Liver (tissue), 8 donors: ENCODE measurements at regions not wholly inside any gene's neighbourhood (a gene's known extent, or its start where the extent isn't known, plus 50 kb on each side); places are given as distances from the start of the nearest gene placed in this dataset.

Source experiments
- DNase-seq: peaks from one replicate; pipeline ENCODE4 v3.0.0-alpha.2; 2017; ENCODE audit warnings: low spot score
- H3K27ac ChIP-seq, 2 donors: one replicate each; pipeline ENCODE4 v1.7.0; 2013; ENCODE audit warnings: inconsistent platforms in 2 of 2, low read length in 2 of 2, control low read depth in 1 of 2, low read depth in 1 of 2, mild to moderate bottlenecking in 1 of 2
- H3K27me3 ChIP-seq, 4 donors: one replicate each; pipeline versions ENCODE4 v1.6.1 to v1.7.0; 2013; ENCODE audit warnings: low read length in 3 of 4, inconsistent platforms in 1 of 4, mild to moderate bottlenecking in 1 of 4, moderate library complexity in 1 of 4; ENCODE audit not compliant: control insufficient read depth in 4 of 4, insufficient read depth in 4 of 4
- H3K36me3 ChIP-seq, 4 donors: one replicate each; pipeline versions ENCODE4 v1.6.1 to v1.7.0; 2013; ENCODE audit warnings: low read length in 3 of 4, mild to moderate bottlenecking in 3 of 4, low read depth in 1 of 4, moderate library complexity in 1 of 4; ENCODE audit not compliant: control insufficient read depth in 4 of 4, insufficient read depth in 3 of 4
- H3K4me1 ChIP-seq, 4 donors: one replicate each; pipeline versions ENCODE4 v1.6.1 to v1.7.0; 2013; ENCODE audit warnings: low read length in 3 of 4, mild to moderate bottlenecking in 3 of 4, moderate library complexity in 1 of 4; ENCODE audit not compliant: control insufficient read depth in 4 of 4, insufficient read depth in 4 of 4
- H3K4me3 ChIP-seq, 3 donors: one replicate each; pipeline versions ENCODE4 v1.6.1 to v1.7.0; 2013; ENCODE audit warnings: low read length in 3 of 3, control low read depth in 1 of 3, low read depth in 1 of 3, mild to moderate bottlenecking in 1 of 3
- H3K9ac ChIP-seq, 2 donors: one replicate each; pipeline ENCODE4 v1.7.0; 2013; ENCODE audit warnings: low read length in 2 of 2, mild to moderate bottlenecking in 2 of 2, moderate library complexity in 2 of 2, control low read depth in 1 of 2, low read depth in 1 of 2
- H3K9me3 ChIP-seq, 4 donors: one replicate each; pipeline versions ENCODE4 v1.6.1 to v1.7.0; 2013; ENCODE audit warnings: low read length in 3 of 4; ENCODE audit not compliant: control insufficient read depth in 4 of 4
- CTCF ChIP-seq: fragments of 150-350 bp; IDR thresholded peaks from 2 replicates; pipeline ENCODE4 v1.5.1; 2017; ENCODE audit warnings: improper control_type of control experiment, low read depth, low read length; ENCODE audit not compliant: missing input control
- EGR1 ChIP-seq, 2 donors: IDR thresholded peaks; 2 replicates each; pipeline ENCODE4 v1.6.1; 2016 to 2018; ENCODE audit warnings: antibody characterized with exemption in 2 of 2, low read depth in 2 of 2
- FOXA1 ChIP-seq: IDR thresholded peaks from 2 replicates; pipeline ENCODE4 v1.6.1; 2016; ENCODE audit warnings: antibody characterized with exemption
- FOXA2 ChIP-seq: IDR thresholded peaks from 2 replicates; pipeline ENCODE4 v1.6.1; 2016; ENCODE audit warnings: antibody characterized with exemption
- GABPA ChIP-seq, 2 donors: IDR thresholded peaks in 1 of 2; conservative IDR thresholded peaks in 1 of 2; 2 replicates each; pipeline ENCODE4 v1.6.1; 2016; ENCODE audit warnings: antibody characterized with exemption in 2 of 2, mild to moderate bottlenecking in 1 of 2, moderate library complexity in 1 of 2
- HNF4A ChIP-seq, 2 donors: conservative IDR thresholded peaks; 2 replicates each; pipeline ENCODE4 v1.6.1; 2016; ENCODE audit warnings: antibody characterized with exemption in 2 of 2, mild to moderate bottlenecking in 2 of 2
- HNF4G ChIP-seq: IDR thresholded peaks from 2 replicates; pipeline ENCODE4 v1.6.1; 2016; ENCODE audit warnings: antibody characterized with exemption
- JUND ChIP-seq, 2 donors: IDR thresholded peaks; 2 replicates each; pipeline ENCODE4 v1.6.1; 2016; ENCODE audit warnings: antibody characterized with exemption in 2 of 2
- NR2F2 ChIP-seq: IDR thresholded peaks from 2 replicates; pipeline ENCODE4 v1.6.1; 2016; ENCODE audit warnings: antibody characterized with exemption
- RAD21 ChIP-seq, 2 donors: IDR thresholded peaks; 2 replicates each; pipeline ENCODE4 v1.6.1; 2016; ENCODE audit warnings: antibody characterized with exemption in 2 of 2, mild to moderate bottlenecking in 2 of 2
- RXRA ChIP-seq, 2 donors: IDR thresholded peaks; 2 replicates each; pipeline ENCODE4 v1.6.1; 2017 to 2018; ENCODE audit warnings: antibody characterized with exemption in 2 of 2, mild to moderate bottlenecking in 1 of 2
- SP1 ChIP-seq: IDR thresholded peaks from 2 replicates; pipeline ENCODE4 v1.6.1; 2018; ENCODE audit warnings: antibody characterized with exemption, mild to moderate bottlenecking
- TAF1 ChIP-seq: conservative IDR thresholded peaks from 2 replicates; pipeline ENCODE4 v1.6.1; 2016; ENCODE audit warnings: antibody characterized with exemption, mild to moderate bottlenecking
- YY1 ChIP-seq: IDR thresholded peaks from 2 replicates; pipeline ENCODE4 v1.6.1; 2016; ENCODE audit warnings: antibody characterized with exemption, mild to moderate bottlenecking
- WGBS: extraction: QIAGEN DNeasy Blood & Tissue Kit; methylation state at CpG from one replicate; pipeline ENCODE4 v1.1.7; 2013; 5-methylcytosine and 5-hydroxymethylcytosine counted together
- TF ChIP-seq, protein P1 (sequence below): IDR thresholded peaks from 2 replicates; pipeline ENCODE4 v1.6.1; 2016; ENCODE audit warnings: antibody characterized with exemption
- TF ChIP-seq, protein P2 (sequence below): IDR thresholded peaks from 2 replicates; pipeline ENCODE4 v1.6.1; 2016; ENCODE audit warnings: antibody characterized with exemption
- TF ChIP-seq, protein P3 (sequence below): IDR thresholded peaks from 2 replicates; pipeline ENCODE4 v1.6.1; 2016; ENCODE audit warnings: antibody characterized with exemption, mild to moderate bottlenecking
- TF ChIP-seq, protein P4 (sequence below): IDR thresholded peaks from 2 replicates; pipeline ENCODE4 v1.6.1; 2016; ENCODE audit warnings: antibody characterized with exemption
- donor health status: healthy.
- donor health status: healthy.
- donor health status: healthy.
- donor health status: healthy.
- donor health status: healthy.

GRCh38 chr15:63436872-63437375, 55.3 kb upstream of the CA12 start:
- peaks cover 0 to 8% (median 3%) of the 10 kb centered on the region in 4 donors for H3K4me1 ChIP-seq
- no peak overlapping the region for H3K4me3 ChIP-seq
- no peak overlapping the region for H3K9ac ChIP-seq
- H3K27me3 ChIP-seq = no peaks in the 10 kb centered on the region
- TF ChIP-seq RXRA (IDR thresholded peaks at IDR 0.05) (no peak), HNF4G (no peak), HNF4A (conservative IDR thresholded peaks at IDR 0.05) (no peak), JUND (IDR thresholded peaks at IDR 0.05) (no peak), FOXA2 (no peak), GABPA (IDR thresholded peaks at IDR 0.05 in 1 of 2, conservative IDR thresholded peaks at IDR 0.05 in 1 of 2) (no peak), CTCF (no peak), EGR1 (IDR thresholded peaks at IDR 0.05; ENCODE audit: low read depth in 2 of 2) (no peak), NR2F2 (no peak), SP1 (no peak), TAF1 (no peak), RAD21 (IDR thresholded peaks at IDR 0.05) (no peak), FOXA1 (no peak), YY1 (no peak)
- TF ChIP-seq, protein P1, sequence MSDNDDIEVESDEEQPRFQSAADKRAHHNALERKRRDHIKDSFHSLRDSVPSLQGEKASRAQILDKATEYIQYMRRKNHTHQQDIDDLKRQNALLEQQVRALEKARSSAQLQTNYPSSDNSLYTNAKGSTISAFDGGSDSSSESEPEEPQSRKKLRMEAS = no peak
- TF ChIP-seq, protein P2, sequence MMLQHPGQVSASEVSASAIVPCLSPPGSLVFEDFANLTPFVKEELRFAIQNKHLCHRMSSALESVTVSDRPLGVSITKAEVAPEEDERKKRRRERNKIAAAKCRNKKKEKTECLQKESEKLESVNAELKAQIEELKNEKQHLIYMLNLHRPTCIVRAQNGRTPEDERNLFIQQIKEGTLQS = no peak
- TF ChIP-seq, protein P3, sequence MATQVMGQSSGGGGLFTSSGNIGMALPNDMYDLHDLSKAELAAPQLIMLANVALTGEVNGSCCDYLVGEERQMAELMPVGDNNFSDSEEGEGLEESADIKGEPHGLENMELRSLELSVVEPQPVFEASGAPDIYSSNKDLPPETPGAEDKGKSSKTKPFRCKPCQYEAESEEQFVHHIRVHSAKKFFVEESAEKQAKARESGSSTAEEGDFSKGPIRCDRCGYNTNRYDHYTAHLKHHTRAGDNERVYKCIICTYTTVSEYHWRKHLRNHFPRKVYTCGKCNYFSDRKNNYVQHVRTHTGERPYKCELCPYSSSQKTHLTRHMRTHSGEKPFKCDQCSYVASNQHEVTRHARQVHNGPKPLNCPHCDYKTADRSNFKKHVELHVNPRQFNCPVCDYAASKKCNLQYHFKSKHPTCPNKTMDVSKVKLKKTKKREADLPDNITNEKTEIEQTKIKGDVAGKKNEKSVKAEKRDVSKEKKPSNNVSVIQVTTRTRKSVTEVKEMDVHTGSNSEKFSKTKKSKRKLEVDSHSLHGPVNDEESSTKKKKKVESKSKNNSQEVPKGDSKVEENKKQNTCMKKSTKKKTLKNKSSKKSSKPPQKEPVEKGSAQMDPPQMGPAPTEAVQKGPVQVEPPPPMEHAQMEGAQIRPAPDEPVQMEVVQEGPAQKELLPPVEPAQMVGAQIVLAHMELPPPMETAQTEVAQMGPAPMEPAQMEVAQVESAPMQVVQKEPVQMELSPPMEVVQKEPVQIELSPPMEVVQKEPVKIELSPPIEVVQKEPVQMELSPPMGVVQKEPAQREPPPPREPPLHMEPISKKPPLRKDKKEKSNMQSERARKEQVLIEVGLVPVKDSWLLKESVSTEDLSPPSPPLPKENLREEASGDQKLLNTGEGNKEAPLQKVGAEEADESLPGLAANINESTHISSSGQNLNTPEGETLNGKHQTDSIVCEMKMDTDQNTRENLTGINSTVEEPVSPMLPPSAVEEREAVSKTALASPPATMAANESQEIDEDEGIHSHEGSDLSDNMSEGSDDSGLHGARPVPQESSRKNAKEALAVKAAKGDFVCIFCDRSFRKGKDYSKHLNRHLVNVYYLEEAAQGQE = no peak
- TF ChIP-seq, protein P4, sequence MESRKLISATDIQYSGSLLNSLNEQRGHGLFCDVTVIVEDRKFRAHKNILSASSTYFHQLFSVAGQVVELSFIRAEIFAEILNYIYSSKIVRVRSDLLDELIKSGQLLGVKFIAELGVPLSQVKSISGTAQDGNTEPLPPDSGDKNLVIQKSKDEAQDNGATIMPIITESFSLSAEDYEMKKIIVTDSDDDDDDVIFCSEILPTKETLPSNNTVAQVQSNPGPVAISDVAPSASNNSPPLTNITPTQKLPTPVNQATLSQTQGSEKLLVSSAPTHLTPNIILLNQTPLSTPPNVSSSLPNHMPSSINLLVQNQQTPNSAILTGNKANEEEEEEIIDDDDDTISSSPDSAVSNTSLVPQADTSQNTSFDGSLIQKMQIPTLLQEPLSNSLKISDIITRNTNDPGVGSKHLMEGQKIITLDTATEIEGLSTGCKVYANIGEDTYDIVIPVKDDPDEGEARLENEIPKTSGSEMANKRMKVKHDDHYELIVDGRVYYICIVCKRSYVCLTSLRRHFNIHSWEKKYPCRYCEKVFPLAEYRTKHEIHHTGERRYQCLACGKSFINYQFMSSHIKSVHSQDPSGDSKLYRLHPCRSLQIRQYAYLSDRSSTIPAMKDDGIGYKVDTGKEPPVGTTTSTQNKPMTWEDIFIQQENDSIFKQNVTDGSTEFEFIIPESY = no peak
- no peak overlapping the region for H3K27ac ChIP-seq
- 32% methylated on average over 3 of the region's 3 CpGs for WGBS
- H3K9me3 ChIP-seq = no peaks in the 10 kb centered on the region
- peak; percentile 66 for DNase-seq
- H3K36me3 ChIP-seq = no peaks in the 10 kb centered on the region
